HepG2 (cell line): ENCODE measurements at regions not wholly inside any gene's neighbourhood (a gene's known extent, or its start where the extent isn't known, plus 50 kb on each side); places are given as distances from the start of the nearest gene placed in this dataset.

Experiments used
- ATAC-seq: fragments of 200-7000 bp; cut with Tn5 transposase; 3 replicates; pipeline ENCODE4 v1.9.1; 2020; ENCODE audit warnings: mild to moderate bottlenecking, moderate library complexity
- BruUV-seq: library from RNA; stranded (reverse); fragments of 400-500 nt; replicated peaks from 2 replicates; lab custom pipeline; 2021; lab: Mats Ljungman, UMichigan
- CTCF ChIA-PET: fragments of 300-600 bp; formaldehyde crosslinking; extraction: SDS; loops from one replicate; lab custom pipeline; 2021; ENCODE audit warnings: low total read pairs, inconsistent platforms, low intra/inter-chr PET ratio; lab: Yijun Ruan, JAX
- POLR2A ChIA-PET: fragments of 350-600 bp; sonication (Branson Sonifier 250); formaldehyde crosslinking; loops from one replicate; lab custom pipeline; 2020; ENCODE audit warnings: antibody characterized with exemption, inconsistent platforms; lab: Yijun Ruan, JAX
- DNase-seq: peaks from one replicate; pipeline ENCODE4 v3.0.0-alpha.2; 2015; ENCODE audit warnings: low spot score
- FAIRE-seq: peaks from 3 replicates; lab custom pipeline; 2011; peaks lifted over from hg19 to GRCh38; lab: Jason Lieb, UNC
- H2AFZ ChIP-seq: one replicate; pipeline ENCODE4 v1.6.1; 2011; ENCODE audit warnings: low read length, inconsistent platforms
- H3K27ac ChIP-seq: fragments of 300-600 bp; 3 replicates; pipeline ENCODE4 v1.8.0; 2011; ENCODE audit warnings: mixed run types, mild to moderate bottlenecking, mixed read lengths, low read length, inconsistent platforms; ENCODE audit not compliant: insufficient read depth; ENCODE audit errors: extremely low read length
- H3K27me3 ChIP-seq, 2 experiments: fragments of 200-600 bp in 1 of 2; 2 replicates in 1 of 2; 3 replicates in 1 of 2; pipeline versions ENCODE4 v1.6.0 to v1.8.0; 2011; ENCODE audit warnings: low read length in 2 of 2, mild to moderate bottlenecking in 2 of 2, moderate library complexity in 2 of 2, inconsistent platforms in 1 of 2; ENCODE audit not compliant: insufficient read depth in 2 of 2, control insufficient read depth in 1 of 2
- H3K36me3 ChIP-seq, 2 experiments: fragments of 200-600 bp in 1 of 2; replicated peaks in 1 of 2; 2 replicates in 1 of 2; 3 replicates in 1 of 2; pipeline versions ENCODE4 v1.5.1 to v1.8.0; 2011; ENCODE audit warnings: low read length in 2 of 2, inconsistent platforms in 1 of 2; ENCODE audit not compliant: insufficient read depth in 2 of 2, control insufficient read depth in 1 of 2
- H3K4me1 ChIP-seq: 2 replicates; pipeline ENCODE4 v1.5.1; 2012; ENCODE audit warnings: low read length, inconsistent platforms; ENCODE audit not compliant: insufficient read depth
- H3K4me2 ChIP-seq: 2 replicates; pipeline ENCODE4 v1.6.0; 2011; ENCODE audit warnings: low read depth, low read length, inconsistent platforms
- H3K4me3 ChIP-seq, 3 experiments: fragments of 200-600 bp in 1 of 3; sonication (generic), shearing (Covaris generic) in 1 of 3; replicated peaks in 1 of 3; 2 replicates each; pipeline ENCODE4 v1.5.1; 2011 to 2016; ENCODE audit warnings: low read length in 3 of 3, inconsistent platforms in 2 of 3, low read depth in 2 of 3, mild to moderate bottlenecking in 2 of 3, control low read depth in 1 of 3, mixed read lengths in 1 of 3; ENCODE audit not compliant: insufficient read depth in 1 of 3
- H3K79me2 ChIP-seq: one replicate; pipeline ENCODE4 v1.6.1; 2011; ENCODE audit warnings: low read length, inconsistent platforms; ENCODE audit not compliant: insufficient read depth
- H3K9ac ChIP-seq: 2 replicates; pipeline ENCODE4 v1.6.0; 2011; ENCODE audit warnings: mild to moderate bottlenecking, low read depth, low read length, inconsistent platforms; ENCODE audit not compliant: insufficient read depth
- H3K9me3 ChIP-seq: 2 replicates; pipeline ENCODE4 v1.5.1; 2012; ENCODE audit warnings: mild to moderate bottlenecking, low read length
- H4K20me1 ChIP-seq: 2 replicates; pipeline ENCODE4 v1.6.0; 2011; ENCODE audit warnings: inconsistent platforms, mild to moderate bottlenecking, low read length, moderate library complexity; ENCODE audit not compliant: insufficient read depth
- ELF3 ChIP-seq: IDR thresholded peaks from 2 replicates; pipeline ENCODE4 v1.6.1; 2016; ENCODE audit warnings: missing genetic modification reagents, missing compliant biosample characterization
- ESRRA ChIP-seq: sonication (generic); formaldehyde crosslinking; IDR thresholded peaks from 2 replicates; pipeline ENCODE4 v1.5.1; 2020; ENCODE audit warnings: mild to moderate bottlenecking, low read depth, missing genetic modification reagents
- ISL2 ChIP-seq: sonication (generic); formaldehyde crosslinking; IDR thresholded peaks from 2 replicates; pipeline ENCODE4 v1.5.0; 2020; ENCODE audit warnings: missing genetic modification reagents
- KLF9 ChIP-seq: IDR thresholded peaks from 2 replicates; pipeline ENCODE4 v1.6.1; 2016; ENCODE audit warnings: low read depth
- PRDM10 ChIP-seq: sonication (generic); formaldehyde crosslinking; IDR thresholded peaks from 2 replicates; pipeline ENCODE4 v1.4.0; 2020; ENCODE audit warnings: low read depth, missing genetic modification reagents
- ZFYVE20 ChIP-seq: sonication (generic); formaldehyde crosslinking; IDR thresholded peaks from 2 replicates; pipeline ENCODE4 v1.8.0; 2023; ENCODE audit warnings: low read depth, mild to moderate bottlenecking, moderate library complexity, missing genetic modification reagents, borderline replicate concordance
- WGBS: methylation state at CpG from one replicate; pipeline ENCODE4 v1.1.6; 2017; ENCODE audit warnings: low lambda C conversion rate; 5-methylcytosine and 5-hydroxymethylcytosine counted together
- in situ Hi-C: cut with HindIII; loops from 2 replicates; pipeline ENCODE4 v1.10.0; 2017; ENCODE audit warnings: low pct_unique_long_range_greater_than_20kb; ENCODE audit not compliant: extremely low pct_ligation_motif_present
- intact Hi-C: fragments of 100-400 bp; cut with micrococcal nuclease; formaldehyde crosslinking; loops from one replicate; pipeline ENCODE4 v1.10.0; 2022; ENCODE audit not compliant: unreplicated experiment
- TF ChIP-seq, protein P1 (sequence below): IDR thresholded peaks from 2 replicates; pipeline ENCODE4 v1.4.0; 2020; ENCODE audit warnings: mild to moderate bottlenecking, missing genetic modification reagents
- TF ChIP-seq, protein P2 (sequence below): sonication (generic); formaldehyde crosslinking; IDR thresholded peaks from 2 replicates; pipeline ENCODE4 v1.5.0; 2020; ENCODE audit warnings: mild to moderate bottlenecking, missing genetic modification reagents
- TF ChIP-seq, protein P3 (sequence below): sonication (generic); formaldehyde crosslinking; IDR thresholded peaks from 2 replicates; pipeline ENCODE4 v1.8.0; 2023; ENCODE audit warnings: mild to moderate bottlenecking, missing genetic modification reagents
- TF ChIP-seq, protein P4 (sequence below): sonication (generic); formaldehyde crosslinking; IDR thresholded peaks from 2 replicates; pipeline ENCODE4 v1.5.1; 2020; ENCODE audit warnings: missing genetic modification reagents, mild to moderate bottlenecking, borderline replicate concordance

DNA sequence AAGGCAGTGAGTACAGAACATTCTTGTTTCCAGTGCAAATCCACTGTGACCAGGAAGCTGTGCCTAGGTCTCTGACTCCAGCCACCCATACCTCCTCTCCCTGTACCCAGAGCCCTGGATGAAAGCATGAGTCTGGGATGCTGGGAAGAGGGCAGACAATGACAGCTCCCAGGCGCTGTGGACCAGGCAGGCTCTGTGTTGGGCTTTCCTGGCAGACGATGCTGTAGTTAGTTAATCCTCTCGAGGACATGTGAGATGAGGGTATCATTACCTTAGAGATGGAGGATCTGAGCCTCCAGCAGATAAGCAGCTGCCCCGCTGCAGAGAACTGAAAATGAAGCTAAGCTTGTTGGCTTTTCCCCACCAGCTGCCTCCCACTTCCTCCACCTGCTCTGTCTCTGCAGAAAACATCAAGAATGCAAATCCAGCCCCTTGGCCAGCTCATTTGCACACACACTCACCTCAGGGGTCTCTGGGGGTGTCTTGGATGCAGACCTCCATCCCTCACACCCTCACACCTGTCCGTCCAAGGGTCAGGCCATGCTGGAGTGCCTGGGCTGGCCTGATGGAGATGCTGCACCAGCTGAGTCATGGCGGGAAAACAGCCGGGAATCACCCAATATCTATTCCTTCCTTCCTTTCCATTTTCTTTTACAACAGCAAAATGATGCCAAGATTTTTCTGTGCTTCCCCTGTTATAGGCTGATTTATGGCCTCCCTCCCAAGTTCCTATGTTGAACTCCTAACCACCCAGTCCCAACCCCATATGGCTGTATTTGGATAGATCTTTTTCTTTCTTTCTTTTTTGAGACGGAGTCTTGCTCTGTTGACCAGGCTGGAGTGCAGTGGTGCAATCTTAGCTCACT, 94.9 kb upstream of the SEPTIN5 start:
- in situ Hi-C loops = no loop called here

More for the DNA sequence above, 94.9 kb upstream of the SEPTIN5 start:
- Histone ChIP-seq H3K27me3 (peaks cover 0 to 56% of the 10 kb centered on the region in 2 experiments; a peak in 3 of 5 replicates), H3K79me2 (no peaks in the 10 kb centered on the region), H3K9me3 (no peaks in the 10 kb centered on the region), H3K4me2 (no peak overlapping the region), H3K27ac (no peak overlapping the region), H3K4me3 (no peak overlapping the region), H3K9ac (no peak overlapping the region)
- intact Hi-C loops = no loop called here
- ATAC-seq (no peak), DNase-seq (no peak)
- WGBS = 80% methylated on average over 6 of the region's 8 CpGs
- TF ChIP-seq, protein P1, sequence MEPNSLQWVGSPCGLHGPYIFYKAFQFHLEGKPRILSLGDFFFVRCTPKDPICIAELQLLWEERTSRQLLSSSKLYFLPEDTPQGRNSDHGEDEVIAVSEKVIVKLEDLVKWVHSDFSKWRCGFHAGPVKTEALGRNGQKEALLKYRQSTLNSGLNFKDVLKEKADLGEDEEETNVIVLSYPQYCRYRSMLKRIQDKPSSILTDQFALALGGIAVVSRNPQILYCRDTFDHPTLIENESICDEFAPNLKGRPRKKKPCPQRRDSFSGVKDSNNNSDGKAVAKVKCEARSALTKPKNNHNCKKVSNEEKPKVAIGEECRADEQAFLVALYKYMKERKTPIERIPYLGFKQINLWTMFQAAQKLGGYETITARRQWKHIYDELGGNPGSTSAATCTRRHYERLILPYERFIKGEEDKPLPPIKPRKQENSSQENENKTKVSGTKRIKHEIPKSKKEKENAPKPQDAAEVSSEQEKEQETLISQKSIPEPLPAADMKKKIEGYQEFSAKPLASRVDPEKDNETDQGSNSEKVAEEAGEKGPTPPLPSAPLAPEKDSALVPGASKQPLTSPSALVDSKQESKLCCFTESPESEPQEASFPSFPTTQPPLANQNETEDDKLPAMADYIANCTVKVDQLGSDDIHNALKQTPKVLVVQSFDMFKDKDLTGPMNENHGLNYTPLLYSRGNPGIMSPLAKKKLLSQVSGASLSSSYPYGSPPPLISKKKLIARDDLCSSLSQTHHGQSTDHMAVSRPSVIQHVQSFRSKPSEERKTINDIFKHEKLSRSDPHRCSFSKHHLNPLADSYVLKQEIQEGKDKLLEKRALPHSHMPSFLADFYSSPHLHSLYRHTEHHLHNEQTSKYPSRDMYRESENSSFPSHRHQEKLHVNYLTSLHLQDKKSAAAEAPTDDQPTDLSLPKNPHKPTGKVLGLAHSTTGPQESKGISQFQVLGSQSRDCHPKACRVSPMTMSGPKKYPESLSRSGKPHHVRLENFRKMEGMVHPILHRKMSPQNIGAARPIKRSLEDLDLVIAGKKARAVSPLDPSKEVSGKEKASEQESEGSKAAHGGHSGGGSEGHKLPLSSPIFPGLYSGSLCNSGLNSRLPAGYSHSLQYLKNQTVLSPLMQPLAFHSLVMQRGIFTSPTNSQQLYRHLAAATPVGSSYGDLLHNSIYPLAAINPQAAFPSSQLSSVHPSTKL (CRISPR knock-in tag) = no peak
- TF ChIP-seq ELF3 (CRISPR knock-in tag) (no peak), KLF9 (CRISPR knock-in tag) (no peak), PRDM10 (no peak), ESRRA (CRISPR knock-in tag) (no peak), ISL2 (CRISPR knock-in tag) (no peak), ZFYVE20 (CRISPR knock-in tag) (no peak)
- TF ChIP-seq, protein P2, sequence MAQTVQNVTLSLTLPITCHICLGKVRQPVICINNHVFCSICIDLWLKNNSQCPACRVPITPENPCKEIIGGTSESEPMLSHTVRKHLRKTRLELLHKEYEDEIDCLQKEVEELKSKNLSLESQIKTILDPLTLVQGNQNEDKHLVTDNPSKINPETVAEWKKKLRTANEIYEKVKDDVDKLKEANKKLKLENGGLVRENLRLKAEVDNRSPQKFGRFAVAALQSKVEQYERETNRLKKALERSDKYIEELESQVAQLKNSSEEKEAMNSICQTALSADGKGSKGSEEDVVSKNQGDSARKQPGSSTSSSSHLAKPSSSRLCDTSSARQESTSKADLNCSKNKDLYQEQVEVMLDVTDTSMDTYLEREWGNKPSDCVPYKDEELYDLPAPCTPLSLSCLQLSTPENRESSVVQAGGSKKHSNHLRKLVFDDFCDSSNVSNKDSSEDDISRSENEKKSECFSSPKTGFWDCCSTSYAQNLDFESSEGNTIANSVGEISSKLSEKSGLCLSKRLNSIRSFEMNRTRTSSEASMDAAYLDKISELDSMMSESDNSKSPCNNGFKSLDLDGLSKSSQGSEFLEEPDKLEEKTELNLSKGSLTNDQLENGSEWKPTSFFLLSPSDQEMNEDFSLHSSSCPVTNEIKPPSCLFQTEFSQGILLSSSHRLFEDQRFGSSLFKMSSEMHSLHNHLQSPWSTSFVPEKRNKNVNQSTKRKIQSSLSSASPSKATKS (CRISPR knock-in tag) = no peak
- TF ChIP-seq, protein P3, sequence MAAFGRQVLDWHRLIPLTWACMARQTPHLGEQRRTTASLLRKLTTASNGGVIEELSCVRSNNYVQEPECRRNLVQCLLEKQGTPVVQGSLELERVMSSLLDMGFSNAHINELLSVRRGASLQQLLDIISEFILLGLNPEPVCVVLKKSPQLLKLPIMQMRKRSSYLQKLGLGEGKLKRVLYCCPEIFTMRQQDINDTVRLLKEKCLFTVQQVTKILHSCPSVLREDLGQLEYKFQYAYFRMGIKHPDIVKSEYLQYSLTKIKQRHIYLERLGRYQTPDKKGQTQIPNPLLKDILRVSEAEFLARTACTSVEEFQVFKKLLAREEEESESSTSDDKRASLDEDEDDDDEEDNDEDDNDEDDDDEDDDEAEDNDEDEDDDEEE = no peak
- TF ChIP-seq, protein P4, sequence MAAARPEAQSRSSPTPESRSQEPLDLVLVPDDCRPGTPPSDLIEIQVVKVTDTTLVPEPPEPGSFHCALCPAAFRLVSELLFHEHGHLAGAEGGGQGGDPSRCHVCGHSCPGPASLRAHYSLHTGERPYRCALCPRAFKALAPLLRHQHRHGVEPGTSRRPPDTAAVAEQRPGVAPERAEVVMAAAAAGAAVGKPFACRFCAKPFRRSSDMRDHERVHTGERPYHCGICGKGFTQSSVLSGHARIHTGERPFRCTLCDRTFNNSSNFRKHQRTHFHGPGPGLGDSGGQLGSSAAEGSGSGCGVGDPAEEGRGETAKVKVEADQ (CRISPR knock-in tag) = no peak
- TF ChIP-seq, all 625 proteins: peak for 0
- Histone ChIP-seq H3K4me1 (0 out of 2 replicates have a peak, but pooled peaks cover 5% of the 10 kb centered on the region), H4K20me1 (no peaks in the 10 kb centered on the region), H2AFZ (no peak overlapping the region), H3K36me3 (no peaks in the 10 kb centered on the region)
- ChIA-PET POLR2A (no interaction called here), CTCF (no interaction called here)
- FAIRE-seq = no peak
- no TSS peak for BruUV-seq
